Stimulated activated CD4-positive, alpha-beta T cell treated with anti-CD3 and anti-CD28 coated beads, Interleukin-4, amount 100 ng/mL, for 4 hours (primary cell): ENCODE measurements at regions not wholly inside any gene's neighbourhood (a gene's known extent, or its start where the extent isn't known, plus 50 kb on each side); places are given as distances from the start of the nearest gene placed in this dataset.
"Not testable (repeated sequence)": the region's sequence is repeated elsewhere in the genome, so short reads cannot be mapped to it uniquely, and the experiment has no call there.

Experiments used
- DNase-seq, 2 experiments: peaks; one replicate each; pipeline ENCODE4 v3.0.0-alpha.2; 2020

DNA sequence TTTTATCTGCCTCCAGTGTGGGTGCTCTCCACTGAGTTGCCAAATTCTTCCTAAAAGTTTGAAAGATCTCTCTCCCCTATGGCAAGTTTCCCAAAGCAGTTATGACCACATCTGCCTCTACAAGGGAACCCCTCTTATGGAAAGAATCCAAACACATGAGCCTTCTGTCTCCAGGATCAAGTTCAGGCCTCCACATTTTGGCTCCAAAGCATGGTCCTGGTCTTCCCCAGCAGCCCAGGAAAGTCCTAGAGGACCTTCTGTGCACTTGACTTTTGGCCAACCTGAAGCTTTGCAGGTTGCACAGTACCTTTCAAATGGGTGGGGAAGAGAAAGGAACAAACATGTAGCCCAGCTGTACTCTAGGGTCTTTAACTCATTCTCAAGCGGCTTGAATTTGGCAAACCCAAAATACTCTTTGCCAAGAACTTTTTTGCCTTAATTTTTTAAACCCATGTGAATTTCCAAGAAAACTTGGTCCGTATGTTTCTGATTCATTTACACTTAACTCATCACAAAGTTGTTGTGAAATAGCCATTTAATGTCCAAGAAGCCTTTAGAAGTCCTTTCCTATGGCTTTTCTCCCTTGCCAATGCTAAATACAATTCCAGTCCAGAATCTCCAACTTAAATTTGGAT lies 240.1 kb upstream of the TBX18 start:
- DNase-seq: no peak

DNA sequence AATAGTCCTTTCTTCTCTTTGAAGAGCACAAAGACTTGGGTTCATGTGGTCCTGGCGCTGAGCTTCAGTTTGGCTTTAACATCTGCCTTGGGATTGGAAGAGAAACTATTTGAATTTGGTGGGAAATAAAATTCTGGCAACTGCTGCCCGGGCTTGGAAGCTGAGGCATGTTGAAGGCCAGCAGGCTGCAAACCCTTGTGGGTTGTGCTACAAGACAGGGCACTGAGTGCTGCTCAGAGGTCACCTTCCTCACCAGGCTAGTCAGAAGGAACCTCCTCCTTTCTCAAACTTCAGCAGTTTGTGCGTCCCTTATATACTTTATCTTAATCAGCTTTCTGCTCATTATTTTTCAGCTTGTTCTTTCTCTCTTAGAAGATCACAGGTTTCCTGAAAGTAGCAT lies 238.4 kb upstream of the TBX18 start:
- DNase-seq: no peak

DNA sequence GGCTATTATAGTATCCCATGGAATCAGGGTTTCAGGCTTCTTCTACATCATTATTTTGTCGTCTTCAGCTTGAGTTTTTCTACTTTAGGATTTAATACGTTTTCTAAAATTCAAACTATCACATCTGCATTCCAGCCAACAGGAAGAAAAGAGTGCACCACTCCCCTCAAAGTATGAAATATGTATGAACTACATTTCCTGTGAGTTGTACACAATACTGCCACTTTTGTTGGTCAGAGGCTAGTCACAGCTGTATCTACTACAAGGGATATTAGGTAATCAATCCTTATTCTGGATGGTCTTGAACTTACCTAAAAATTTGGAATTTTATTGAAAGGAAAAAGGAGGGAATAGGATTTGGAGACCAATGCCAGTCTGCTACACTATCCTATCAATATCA lies 235.6 kb upstream of the TBX18 start:
- no peak for DNase-seq

DNA sequence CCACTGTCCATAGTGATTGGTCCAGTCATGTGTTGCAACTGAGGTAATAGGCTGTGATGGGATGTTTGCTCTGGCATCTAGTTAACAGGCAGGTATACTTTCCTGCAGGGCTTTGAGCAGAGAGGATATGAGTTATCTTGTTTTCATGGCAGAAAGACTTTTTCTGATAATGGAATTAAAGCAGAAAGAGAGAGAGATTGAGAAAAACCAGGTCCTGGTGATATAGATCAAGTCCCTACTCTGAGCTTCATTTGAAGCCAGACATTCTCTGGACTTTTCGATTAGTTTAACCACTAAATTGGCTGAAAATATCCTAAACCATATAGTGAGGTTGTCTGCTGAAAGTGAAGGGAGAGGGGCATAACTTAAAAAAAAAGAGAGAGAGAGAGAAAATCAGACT lies 233.8 kb upstream of the TBX18 start:
- DNase-seq: no peak

DNA sequence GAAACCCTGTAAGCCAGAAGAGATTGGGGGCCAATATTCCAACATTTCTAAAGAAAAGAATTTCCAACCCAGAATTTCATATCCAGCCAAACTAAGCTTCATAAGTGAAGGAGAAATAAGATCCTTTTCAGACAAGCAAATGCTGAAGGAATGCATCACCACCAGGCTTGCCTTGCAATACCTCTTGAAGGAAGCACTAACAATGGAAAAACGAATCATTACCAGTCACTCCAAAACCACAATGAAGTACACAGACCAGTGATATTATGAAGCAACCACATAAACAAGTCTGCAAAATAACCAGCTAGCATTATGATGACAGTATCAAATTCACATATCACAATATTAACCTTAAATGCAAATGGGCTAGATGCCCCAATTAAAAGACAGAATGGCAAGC lies 224.4 kb upstream of the TBX18 start:
- DNase-seq: not testable (repeated sequence)

DNA sequence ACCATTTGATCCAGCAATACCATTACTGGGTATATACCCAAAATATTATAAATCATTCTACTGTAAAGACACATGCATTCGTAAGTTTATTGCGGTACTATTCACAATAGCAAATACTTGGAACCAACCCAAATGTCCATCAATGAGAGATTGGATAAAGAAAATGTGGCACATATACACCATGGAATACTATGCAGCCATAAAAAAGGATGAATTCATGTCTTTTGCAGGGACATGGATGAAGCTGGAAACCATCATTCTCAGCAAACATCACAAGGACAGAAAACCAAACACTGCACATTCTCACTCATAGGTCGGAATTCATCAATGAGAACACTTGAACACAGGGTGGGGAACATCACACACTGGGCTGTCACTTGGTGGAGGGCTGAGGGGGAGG lies 221.1 kb upstream of the TBX18 start:
- not testable (repeated sequence) for DNase-seq

DNA sequence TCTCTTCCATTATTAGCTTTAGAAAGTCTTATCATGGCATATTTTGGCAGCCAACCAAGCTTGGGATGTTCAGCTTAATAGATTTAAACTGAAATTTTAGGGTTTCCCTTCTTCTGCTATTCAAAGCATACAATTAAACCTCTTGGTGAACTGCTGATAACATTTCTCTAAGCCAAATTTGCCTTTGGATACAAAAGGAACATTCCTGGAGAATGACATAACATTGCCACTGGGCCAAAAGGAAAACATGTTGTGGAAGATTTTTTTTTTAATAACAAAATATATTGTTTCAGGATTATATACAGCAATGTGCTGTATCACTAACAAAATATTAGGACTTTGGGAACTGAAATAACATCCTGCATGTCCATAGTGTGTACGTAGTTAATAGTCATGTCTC lies 215.1 kb upstream of the TBX18 start:
- no peak for DNase-seq

DNA sequence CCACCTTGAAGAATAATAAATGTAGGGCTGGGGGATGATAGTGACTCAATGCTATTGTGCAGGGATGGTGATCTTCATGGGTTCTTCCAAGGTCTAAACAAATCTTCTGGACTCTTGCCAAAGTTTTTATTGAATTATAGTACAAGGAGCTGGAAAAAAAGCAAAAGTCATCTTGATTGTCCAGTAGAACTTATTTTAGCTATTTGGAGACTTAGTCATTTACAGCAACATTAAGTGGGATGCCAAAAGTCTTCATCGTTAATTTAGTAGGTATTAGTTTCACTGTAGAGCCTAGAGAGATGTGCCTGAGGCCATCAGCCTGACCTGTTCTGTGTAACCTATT lies 212.9 kb upstream of the TBX18 start:
- DNase-seq: no peak

DNA sequence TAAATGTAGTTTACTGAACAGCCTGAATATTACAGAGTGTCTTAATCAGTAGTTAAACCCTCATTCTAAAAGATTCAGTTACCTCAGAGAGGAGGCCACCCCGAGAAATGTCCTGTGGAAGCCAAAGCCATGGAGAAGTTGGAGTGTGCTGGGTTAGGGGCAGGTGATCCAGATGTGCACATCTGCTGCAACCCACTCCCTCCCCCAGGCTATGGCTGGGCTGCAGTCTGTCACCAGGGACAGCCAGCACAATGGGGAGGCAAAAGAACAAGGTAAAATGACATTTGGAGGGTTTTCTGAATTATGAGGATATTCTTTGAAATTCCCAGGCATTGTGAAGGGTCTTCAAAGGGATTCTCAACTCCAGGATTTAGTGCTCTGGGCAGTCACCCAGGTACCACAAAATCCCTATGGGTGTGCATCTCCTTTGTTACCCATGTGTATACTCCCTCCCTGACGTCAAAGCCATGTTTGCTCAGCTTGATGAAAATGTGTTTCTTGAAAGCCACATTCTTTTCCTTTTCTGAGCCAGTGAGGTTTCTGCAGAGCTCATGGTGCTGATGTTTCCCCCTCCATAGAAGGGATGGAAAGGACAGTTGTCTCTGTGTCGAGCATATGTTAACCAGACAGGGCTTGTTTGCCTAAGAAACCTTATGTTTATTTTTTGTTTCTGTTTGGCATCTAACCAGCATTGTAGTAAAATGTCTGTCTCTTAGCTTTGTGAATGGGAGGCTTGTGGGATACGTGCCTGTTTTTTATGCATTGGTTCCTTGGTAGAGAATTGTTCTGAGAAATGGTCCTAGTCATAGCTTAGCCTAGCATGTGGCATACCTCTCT lies 212.3 kb upstream of the TBX18 start:
- no peak for DNase-seq

DNA sequence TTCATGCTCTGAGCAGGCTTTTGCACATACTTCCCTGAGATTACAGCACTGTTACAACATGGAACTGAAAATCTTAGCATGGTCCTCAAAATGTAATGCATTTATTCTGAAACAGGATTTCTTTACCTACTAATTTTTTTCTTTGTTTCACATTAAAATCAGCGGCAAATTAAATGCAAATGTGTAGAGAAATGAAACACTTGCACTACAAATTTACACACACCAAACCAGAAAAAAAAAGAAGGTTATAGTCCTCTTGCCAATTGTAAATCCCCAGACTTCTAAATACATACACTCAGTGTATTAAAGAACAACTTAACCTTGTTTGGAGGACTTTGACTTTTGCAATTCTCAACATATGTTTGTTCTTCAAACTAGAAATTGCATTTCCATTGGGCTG lies 210.9 kb upstream of the TBX18 start:
- no peak for DNase-seq

DNA sequence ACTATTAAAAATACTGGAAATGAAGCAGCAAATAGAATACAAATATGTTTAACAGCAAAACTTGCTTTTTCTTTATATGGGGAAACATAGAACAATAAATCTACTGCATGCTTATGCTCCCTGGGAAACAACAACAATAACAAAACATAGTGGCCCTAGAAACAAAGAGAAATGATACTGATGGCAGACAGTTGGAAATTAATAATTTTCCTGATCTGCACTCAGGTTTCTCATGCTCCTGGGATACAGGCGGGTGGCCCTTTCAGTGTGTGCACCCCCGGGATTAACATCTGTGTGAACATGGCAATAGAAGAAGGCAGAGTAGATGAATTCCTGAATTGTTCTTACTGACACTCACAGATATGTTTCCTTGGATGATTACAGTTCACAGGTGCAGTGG lies 209.2 kb upstream of the TBX18 start:
- no peak for DNase-seq

DNA sequence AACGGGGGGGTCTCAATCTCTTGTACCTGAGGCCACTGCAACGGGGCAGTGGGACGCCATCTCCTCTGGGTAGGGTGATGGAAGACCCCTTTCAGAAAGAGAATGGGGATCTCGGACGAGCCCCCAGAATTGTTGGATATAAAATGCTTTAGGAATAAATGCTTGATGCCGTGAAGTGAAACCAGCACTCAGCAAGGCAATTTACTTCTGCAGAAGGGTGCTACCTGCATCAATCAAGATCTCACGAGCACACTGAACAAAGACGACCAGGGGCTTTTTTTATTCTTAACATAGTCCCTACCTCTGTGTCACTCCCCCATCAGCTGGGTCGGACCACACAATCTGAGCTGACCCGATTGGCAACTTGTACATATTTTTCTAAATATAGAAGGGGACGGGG lies 203.6 kb upstream of the TBX18 start:
- DNase-seq: no peak

DNA sequence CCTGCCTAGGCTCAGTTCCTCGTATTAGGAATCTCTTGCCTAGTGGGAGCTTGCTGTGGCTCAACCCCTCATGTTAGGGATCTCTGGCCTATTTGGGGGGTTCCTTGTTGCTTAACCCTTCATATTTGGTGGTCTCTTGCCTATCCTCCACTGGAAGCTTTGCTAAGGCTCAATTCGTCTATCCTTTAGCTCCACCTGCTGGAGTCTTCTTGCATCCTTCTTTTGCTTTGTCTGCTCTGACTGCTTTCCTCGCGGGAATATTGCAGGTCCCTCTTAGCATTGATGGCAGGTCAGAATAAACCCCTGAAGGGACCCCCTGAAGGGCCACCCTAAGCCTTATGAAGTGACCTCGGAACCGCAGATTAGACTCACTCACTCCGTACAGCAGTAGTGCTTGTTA lies 203.0 kb upstream of the TBX18 start:
- DNase-seq: no peak

DNA sequence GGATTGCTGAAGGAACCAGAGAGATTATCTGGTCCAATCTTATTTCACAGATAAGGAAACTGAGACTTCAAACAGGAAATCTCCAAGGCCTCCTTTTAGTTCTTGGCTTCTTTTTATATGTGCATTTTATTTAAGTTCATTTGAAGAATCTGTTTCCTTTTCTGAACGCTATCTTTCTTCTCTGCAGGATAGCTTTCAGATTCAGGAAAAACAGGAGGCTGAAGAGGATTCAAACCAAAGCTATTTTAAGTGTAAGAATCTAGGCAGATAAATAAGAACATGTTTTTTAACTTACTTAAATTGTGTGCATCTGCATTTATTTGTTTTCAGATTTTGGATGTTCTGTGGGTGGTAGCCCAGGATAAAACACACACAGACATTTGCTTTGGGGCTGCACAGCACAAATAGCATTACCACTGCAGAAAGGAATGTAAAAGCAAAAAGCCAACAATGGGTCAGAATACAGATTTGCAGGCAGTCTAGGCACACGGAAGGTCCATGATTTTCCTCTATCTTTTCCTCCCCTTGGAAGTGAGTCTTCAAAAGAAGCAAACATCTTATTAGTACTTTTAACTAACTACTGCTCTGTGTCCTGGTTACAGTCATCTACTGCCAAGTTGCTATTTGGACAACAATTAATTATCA lies 188.8 kb upstream of the TBX18 start:
- DNase-seq: no peak

DNA sequence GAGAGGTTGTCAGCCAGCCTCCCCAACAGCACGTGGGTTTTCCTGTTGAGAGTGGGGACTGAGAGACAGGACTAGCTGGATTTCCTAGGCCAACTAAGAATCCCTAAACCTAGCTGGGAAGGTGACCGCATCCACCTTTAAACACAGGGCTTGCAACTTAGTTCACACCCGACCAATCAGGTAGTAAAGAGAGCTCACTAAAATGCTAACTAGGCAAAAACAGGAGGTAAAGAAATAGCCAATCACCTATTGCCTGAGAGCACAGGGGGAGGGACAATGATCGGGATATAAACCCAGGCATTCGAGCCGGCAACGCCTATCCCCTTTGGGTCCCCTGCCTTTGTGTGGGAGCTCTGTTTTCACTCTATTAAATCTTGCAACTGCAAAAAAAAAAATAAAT lies 180.5 kb upstream of the TBX18 start:
- DNase-seq: not testable (repeated sequence)

DNA sequence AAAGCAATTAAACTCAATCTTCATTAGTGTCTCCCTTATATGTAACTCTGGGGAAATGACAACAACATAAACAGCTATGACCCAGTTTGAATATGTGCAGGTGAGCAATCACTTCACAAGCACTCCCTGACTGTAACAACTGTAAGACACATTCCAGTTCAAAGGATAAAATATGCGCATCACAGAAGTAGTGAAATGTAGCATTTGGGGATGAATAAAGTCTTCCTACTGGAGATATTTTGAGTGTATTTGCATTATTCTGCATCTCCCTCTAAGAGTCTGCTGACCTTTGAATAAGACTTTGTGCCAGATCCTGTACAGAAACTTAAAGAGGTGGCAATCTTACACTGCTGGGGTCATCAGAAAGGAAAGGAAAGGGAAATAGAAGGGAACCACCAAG lies 179.5 kb upstream of the TBX18 start:
- DNase-seq: no peak

DNA sequence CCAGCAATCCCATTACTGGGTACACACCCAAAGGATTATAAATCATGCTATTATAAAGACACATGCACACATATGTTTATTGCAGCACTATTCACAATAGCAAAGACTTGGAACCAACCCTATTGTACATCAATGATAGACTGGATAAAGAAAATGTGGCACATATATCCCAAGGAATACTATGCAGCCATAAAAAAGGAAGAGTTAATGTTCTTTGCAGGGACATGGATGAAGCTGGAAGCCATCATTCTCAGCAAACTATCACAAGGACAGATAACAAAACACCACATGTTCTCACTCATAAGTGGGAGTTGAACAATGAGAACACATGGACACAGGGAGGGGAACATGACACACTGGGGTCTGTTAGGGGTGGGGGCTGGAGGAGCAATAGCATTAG lies 177.2 kb upstream of the TBX18 start:
- not testable (repeated sequence) for DNase-seq

DNA sequence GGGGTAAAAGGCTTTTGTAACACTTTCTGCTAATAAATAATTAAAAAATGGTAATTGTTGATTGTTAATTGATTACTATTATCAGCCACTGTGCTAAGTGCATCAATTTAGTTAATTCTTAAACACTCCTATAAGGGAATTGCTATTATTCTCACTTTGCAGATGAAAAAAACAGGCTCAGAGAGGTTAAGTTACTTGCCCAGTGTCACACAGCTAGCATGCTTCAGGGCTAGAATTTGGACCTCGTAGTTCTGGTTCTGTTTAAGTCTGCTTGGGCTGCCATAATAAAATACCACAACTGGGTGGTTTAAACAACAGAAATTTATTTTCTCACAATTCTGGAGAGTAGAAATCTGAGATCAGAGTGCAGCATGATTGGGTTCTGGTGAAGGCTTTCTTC lies 164.8 kb upstream of the TBX18 start:
- DNase-seq: no peak

DNA sequence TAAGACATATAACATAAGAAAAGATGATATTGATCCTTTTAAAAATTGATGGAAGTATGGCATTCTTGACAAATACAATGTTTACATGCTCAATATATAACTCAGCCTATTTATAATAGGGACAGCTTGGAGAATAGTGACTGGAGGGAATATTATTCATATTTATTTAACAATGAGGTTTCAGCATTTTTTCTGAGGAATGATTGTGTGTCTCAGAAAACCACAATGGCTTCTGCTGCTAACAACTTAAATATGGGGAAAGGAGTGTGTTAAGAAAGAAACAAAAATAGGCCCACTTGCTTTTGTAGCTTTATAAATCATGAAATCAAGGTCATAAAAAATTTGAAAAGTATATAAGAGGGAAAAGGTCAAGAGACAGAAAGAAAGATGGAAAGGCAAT lies 163.2 kb upstream of the TBX18 start:
- no peak for DNase-seq

DNA sequence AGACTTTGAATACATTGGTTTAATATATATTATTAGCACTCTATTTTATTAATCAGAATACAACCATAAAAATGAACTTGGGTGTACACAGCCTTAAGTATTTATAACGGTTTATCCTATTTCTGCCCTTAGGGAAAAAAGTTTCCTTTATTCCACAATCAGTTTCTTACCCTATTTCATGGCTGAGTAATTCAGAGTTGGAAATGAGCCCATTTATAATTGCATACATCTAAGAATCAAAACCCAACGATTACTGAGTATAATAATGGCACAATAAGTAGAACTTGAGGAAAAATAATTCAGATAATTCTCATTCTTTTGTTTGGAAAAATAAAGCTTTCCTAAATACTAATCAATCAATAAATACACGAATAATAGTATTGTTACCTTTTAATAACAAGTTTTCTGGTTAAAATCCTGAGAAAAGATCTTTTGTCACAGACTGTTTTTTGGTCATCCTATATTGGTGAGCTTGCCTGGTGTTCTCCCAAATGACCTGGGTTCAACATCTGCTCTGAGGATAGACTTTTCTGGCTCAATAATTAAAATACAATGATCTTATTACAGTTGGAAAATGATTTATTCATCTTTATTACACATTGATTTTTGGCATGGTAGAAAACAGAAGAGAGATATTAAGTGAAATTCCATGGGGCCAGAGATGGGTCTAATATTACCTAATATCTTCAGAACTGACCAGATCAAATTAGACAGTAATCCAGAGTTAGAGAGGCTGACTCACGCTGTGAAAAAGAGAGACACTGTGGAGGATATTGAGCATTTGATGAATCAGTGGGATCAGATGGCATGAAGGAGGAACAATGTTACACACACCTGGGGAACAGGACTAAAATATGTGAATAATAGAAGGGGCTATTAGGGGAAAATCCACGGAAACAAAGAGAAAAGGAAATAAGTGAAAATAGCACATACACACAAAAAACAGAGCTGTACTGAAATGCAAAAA lies 162.1 kb upstream of the TBX18 start:
- no peak for DNase-seq

DNA sequence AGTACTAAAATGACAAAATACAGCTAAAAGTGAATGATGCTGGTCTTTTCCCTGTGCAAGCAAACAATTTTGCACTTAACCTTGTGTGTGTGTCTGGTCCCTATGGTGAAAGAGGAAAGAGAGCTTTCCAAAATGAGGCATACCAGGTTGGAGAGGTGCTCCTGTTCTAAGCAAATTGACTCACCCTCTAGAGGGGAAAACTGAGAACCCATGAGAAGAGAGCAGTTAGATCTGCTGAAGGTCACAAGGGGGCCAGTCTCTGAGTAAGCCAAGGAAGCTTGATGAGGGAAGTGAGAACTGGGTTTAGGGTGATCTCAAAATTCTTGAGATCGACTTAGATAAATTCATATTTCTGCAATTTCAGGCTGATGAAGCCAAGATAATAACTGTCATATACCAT lies 157.5 kb upstream of the TBX18 start:
- DNase-seq: no peak

DNA sequence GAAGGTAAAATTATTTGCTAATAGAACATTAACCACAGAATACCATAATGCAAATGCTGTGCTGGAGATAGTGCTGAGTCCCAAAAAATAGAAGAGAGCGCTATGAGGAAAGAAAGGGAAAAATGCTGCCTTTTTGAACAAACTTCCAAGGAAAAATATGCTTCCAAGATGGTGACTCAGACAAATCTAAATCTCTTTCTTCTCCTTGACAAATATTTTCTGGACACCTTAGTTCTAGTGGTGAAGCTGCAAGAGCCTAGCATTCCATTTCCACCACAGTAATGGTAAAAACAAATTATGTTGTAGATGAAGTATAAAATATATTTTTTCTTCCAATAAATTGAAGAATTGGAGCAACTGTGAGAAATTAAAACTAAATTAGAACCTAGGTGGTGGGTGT lies 155.6 kb upstream of the TBX18 start:
- DNase-seq: no peak

DNA sequence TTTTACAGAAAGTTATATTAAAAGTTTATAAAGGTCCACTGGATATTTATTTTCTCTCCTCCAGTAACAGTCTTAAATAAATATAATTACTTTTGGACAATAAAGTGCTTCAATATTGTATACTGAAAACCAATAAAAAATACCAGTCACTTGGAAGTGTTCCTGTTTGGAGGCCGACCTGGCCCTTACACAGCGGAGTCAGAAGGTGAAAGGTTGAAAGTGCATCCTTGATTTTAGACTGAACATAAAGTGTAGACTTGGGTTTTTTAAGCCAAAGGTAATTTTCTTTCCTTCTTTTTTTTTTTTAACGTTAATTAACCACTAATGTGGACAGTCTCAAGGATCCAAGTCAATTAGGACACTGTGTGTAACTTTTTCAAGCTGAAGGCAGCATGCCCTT lies 152.3 kb upstream of the TBX18 start:
- DNase-seq: no peak
